AG10803 (cell line): ENCODE measurements at regions not wholly inside any gene's neighbourhood (a gene's known extent, or its start where the extent isn't known, plus 50 kb on each side); places are given as distances from the start of the nearest gene placed in this dataset.

Source experiments
- DNase-seq: peaks from one replicate; pipeline ENCODE4 v3.0.0; 2010; ENCODE audit warnings: low read depth
- H3K4me3 ChIP-seq: 2 replicates; pipeline ENCODE4 v1.5.1; 2011; ENCODE audit warnings: mild to moderate bottlenecking, low read length, control low read depth
- CTCF ChIP-seq: conservative IDR thresholded peaks from 2 replicates; pipeline ENCODE4 v1.5.1; 2011; ENCODE audit warnings: mild to moderate bottlenecking, low read length, control low read depth, inconsistent platforms

GRCh38 chr6:104332364-104332763 lies 527.4 kb downstream of the HACE1 start:
- no peak for DNase-seq
- TF ChIP-seq CTCF: no peak
- no peak overlapping the region for H3K4me3 ChIP-seq

GRCh38 chr6:104326173-104327001 lies 533.3 kb downstream of the HACE1 start:
- DNase-seq: peak; percentile 83
- H3K4me3 ChIP-seq: no peak overlapping the region
- TF ChIP-seq CTCF: no peak

- TF ChIP-seq CTCF: peak; percentile 66
- no peak overlapping the region for H3K4me3 ChIP-seq
- DNase-seq: peak; percentile 11
Measured at GRCh38 chr6:104325341-104326172, 534.2 kb downstream of the HACE1 start.

- H3K4me3 ChIP-seq: no peak overlapping the region
- no peak for TF ChIP-seq CTCF
- no peak for DNase-seq
Measured at GRCh38 chr6:104324301-104324700, 535.4 kb downstream of the HACE1 start.

GRCh38 chr6:104322841-104323240 lies 536.9 kb downstream of the HACE1 start:
- no peak for DNase-seq
- no peak overlapping the region for H3K4me3 ChIP-seq
- TF ChIP-seq CTCF: no peak

- no peak overlapping the region for H3K4me3 ChIP-seq
- no peak for TF ChIP-seq CTCF
- DNase-seq: no peak
Measured at GRCh38 chr6:104321301-104321700, 538.4 kb downstream of the HACE1 start.
